Stimulated activated naive CD4-positive, alpha-beta T cell (primary cell): ENCODE measurements at regions not wholly inside any gene's neighbourhood (a gene's known extent, or its start where the extent isn't known, plus 50 kb on each side); places are given as distances from the start of the nearest gene placed in this dataset.

Experiments
- DNase-seq, 6 experiments: peaks; one replicate each; lab custom pipeline; 2025; lab: John Stamatoyannopoulos, UW

GRCh38 chr13:40169476-40169875 is 497.0 kb downstream of the FOXO1 start:
- no peak for DNase-seq

- DNase-seq: no peak
Measured at GRCh38 chr13:40170091-40170490, 496.4 kb downstream of the FOXO1 start.

- DNase-seq: no peak
Measured at GRCh38 chr13:40170982-40171381, 495.5 kb downstream of the FOXO1 start.

GRCh38 chr13:40171566-40171965 is 494.9 kb downstream of the FOXO1 start:
- no peak for DNase-seq

DNA sequence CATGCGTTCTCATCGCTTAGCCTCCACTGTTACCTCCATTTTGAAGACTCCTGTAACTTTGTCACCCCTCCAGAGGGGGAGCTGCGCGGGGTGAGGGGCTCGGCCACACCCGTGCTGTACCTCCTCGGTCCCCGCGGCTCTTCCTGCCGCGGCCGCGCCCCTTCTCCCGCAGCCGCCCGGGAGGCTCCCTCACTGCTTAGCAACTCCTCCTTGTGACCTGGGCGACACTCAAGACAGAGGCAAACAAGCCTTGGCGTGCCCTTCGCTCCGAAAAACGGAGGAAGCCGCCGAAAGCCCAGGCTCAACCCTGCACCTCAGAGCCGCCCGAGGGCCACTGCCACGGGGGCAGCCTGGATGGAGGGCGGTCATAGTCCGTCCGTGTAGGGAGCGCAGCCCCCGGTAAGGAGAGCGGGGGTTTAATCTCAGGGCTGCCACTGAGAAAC is 494.3 kb downstream of the FOXO1 start:
- no peak for DNase-seq

DNA sequence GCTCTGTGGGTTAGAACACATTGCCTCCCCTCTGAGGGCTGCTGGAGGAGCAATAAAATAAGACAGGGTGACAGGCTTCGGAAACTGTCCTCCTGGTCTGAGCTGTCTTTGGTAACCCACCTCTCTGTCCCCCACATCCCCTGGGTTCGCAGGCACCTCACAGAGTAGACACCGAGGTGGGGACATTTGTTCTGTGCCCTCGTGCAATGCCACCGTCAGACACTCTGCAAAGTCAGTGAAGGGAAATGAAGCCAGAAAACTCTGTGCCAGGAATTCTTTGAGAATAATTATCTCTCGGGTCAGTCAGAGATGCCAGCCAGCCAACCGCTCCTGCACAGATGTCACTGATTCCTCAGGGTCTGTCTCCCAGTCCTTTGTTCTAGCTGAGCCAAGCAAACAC is 493.6 kb downstream of the FOXO1 start:
- DNase-seq: no peak

DNA sequence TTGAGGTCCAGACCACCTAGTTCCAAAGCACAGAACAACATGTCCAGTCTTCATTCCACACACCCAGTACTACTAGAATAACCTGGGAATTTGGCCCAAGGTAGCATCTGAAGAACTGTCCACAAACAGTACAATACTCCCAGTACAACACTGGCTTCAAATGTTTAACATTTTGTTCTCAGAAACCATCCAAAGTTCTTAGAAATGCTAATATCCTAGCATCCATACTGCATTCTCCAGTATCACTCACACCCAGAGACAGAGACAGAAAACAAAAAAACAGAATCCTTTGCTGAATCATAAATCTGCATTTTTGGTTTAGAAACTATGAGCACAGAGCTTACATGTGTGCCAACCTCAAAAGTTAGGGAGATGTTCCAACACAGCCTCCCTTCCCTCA is 490.8 kb downstream of the FOXO1 start:
- DNase-seq: no peak

GRCh38 chr13:40176242-40176641 is 490.2 kb downstream of the FOXO1 start:
- DNase-seq: no peak

- DNase-seq: peak in 2 of 6 experiments; percentile 21 to 30
Measured at GRCh38 chr13:40178130-40178529, 488.3 kb downstream of the FOXO1 start.

- DNase-seq: no peak
Measured at GRCh38 chr13:40179445-40180281, 486.8 kb downstream of the FOXO1 start.

GRCh38 chr13:40180776-40181175 is 485.7 kb downstream of the FOXO1 start:
- DNase-seq: no peak

DNA sequence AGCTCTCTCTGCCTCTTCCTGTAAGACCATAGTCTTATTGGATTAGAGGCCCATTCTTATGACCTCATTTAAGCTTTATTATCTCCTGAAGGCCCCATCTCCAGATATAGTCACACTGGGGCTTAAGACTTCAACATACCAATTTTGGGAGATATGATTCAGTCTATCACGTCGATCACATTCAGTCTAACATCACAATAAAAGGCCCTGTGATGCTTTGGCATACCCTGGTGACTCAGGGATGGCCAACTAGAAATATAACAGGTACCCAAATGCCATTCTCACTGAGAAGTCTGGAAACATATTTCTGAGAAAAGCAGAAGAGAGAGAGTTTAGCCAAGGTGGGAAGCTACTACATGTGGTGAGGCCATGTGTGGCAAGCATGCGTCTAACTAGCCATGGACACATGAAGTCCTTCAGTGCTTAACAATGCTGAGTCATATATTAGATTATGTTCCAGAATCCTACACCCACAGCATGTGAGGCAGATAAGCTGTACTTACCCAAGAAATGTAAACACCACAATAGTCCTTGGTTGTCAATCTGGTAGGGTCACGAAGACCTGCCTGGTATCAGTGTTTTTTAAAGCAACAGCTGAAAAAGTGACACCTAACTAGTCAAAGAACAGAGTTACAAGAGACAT is 485.1 kb downstream of the FOXO1 start:
- no peak for DNase-seq

- DNase-seq: no peak
Measured at GRCh38 chr13:40182591-40182990, 483.9 kb downstream of the FOXO1 start.

DNA sequence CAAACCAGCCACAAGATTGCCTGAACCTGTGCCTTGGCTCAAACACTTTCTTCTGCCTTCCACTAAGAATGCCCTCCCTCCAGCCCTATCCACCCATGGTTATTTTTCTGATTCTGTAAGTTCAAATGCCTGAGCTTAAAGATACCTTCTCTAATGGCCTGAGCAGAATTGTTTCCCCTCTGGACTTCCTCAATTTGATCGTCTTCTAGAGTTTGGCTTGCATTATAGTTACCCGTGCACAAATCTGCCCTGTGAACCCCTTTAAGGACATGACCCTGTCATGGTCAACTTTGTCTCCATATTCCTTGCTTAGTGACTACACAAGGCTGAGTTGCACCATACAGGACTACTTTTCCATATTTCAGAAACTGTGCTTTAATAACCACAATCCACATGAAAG is 481.0 kb downstream of the FOXO1 start:
- no peak for DNase-seq

DNA sequence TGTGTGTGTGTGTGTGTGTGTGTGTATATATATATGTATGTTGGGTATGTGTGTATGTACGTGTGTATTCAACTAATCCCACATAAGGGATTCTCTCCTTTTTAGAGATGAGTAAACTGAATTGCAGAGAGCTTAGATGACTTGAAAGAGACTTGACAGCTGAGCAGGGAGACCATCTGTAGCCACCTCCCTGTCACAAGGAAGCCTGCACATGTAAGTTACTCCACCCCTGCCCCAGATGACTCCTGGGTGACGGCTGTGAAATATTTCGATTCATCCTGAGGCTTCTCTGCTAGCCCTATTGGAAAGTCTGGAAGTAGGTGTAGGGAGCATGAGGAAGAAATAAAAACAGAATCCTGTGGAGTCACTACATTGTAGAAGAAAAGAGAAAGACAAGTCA is 480.4 kb downstream of the FOXO1 start:
- peak in 2 of 6 experiments; percentile 8 to 28 for DNase-seq

DNA sequence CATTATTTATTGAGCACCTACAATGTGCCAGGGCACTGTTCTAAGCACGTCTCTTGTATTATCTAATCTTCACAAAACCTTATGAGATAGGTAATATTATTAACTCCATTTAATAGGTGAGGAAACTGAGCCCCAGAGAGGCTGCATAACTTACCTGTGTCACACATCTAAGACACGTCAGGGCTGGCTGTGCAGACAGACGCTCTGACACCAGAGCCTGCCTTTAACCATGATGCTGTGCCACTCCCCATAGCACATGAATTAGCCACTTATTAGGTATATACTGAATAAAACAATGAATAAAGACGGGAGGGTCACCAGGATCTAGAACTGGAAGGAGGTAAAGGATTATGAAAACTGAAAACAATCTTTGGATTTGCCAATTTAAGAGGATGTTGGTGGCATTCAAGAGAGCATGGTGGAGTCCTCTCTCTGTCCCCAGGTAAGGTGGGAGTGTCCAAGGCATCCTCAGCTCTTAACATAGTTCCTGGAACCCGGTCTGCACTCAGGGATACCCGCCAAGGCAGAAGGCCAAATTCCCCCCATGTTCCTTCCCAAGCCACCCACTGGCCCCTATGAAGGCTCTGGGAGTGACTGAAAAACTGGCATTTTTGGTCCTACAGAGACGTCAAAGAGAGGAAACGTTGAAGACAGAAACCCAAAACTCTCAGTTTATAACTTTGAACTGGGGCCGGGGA is 479.7 kb downstream of the FOXO1 start:
- peak in 1 of 6 experiments; percentile 16 for DNase-seq

DNA sequence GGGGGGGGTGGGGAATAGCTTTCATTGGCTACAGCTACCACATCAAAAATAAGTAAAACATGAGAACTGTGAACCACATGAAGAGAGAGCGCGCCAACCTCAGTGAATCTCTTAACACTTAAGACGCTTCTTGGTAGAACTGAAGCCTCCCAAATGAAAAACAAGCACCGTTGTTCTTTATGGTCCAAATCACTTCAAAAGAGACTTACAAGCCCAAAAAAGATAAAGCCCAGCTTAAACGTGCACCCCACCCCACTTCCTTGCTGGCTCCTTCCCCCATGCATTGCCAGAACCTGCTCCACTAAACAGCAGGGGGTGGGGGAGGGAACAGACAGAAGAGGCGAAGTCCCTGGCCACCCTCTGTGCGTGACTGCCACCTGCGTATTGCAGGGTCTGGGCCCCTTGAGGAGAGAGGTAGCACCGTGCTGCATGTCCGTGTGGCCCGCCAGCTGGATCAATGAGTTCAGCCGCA is 479.1 kb downstream of the FOXO1 start:
- peak; percentile 79 to 95 (median 88) for DNase-seq

GRCh38 chr13:40187841-40188591 is 478.4 kb downstream of the FOXO1 start:
- DNase-seq: peak; percentile 46 to 91 (median 68)

- DNase-seq: peak in 1 of 6 experiments; percentile 30
Measured at GRCh38 chr13:40189426-40189825, 477.0 kb downstream of the FOXO1 start.

- DNase-seq: no peak
Measured at GRCh38 chr13:40189898-40190630, 476.4 kb downstream of the FOXO1 start.

GRCh38 chr13:40190641-40191100 is 475.8 kb downstream of the FOXO1 start:
- peak; percentile 36 to 79 (median 71) for DNase-seq
